ENCODE measurements at regions not wholly inside any gene's neighbourhood (a gene's known extent, or its start where the extent isn't known, plus 50 kb on each side); places are given as distances from the start of the nearest gene placed in this dataset.

GRCh38 chr2:198691236-198691635 lies 766.5 kb downstream of the SATB2 start:
- Mint-ChIP-seq H3K4me1 (no peaks in the 10 kb centered on the region), H3K36me3 (ENCODE audit: low read depth) (no peaks in the 10 kb centered on the region), H3K27me3 (no peaks in the 10 kb centered on the region), H3K27ac (no peak overlapping the region), H3K9me3 (no peaks in the 10 kb centered on the region), H3K4me3 (no peak overlapping the region)
- ATAC-seq, result no peak
- no peak for DNase-seq

GRCh38 chr2:198664321-198664720 lies 793.4 kb downstream of the SATB2 start:
- Mint-ChIP-seq H3K36me3 (ENCODE audit: low read depth) (no peaks in the 10 kb centered on the region), H3K4me1 (no peaks in the 10 kb centered on the region), H3K27me3 (no peaks in the 10 kb centered on the region), H3K27ac (no peak overlapping the region), H3K4me3 (no peak overlapping the region), H3K9me3 (peaks cover 10% of the 10 kb centered on the region)
- no peak for DNase-seq
- no peak for ATAC-seq

GRCh38 chr2:198662905-198663304 lies 794.8 kb downstream of the SATB2 start:
- Mint-ChIP-seq H3K4me3 (no peak overlapping the region), H3K9me3 (peaks cover 7% of the 10 kb centered on the region), H3K36me3 (ENCODE audit: low read depth) (no peaks in the 10 kb centered on the region), H3K27ac (no peak overlapping the region), H3K27me3 (no peaks in the 10 kb centered on the region), H3K4me1 (no peaks in the 10 kb centered on the region)
- DNase-seq (no peak), ATAC-seq (no peak)

- Mint-ChIP-seq H3K36me3 (ENCODE audit: low read depth) (no peaks in the 10 kb centered on the region), H3K27ac (no peak overlapping the region), H3K9me3 (peaks cover 6% of the 10 kb centered on the region), H3K4me3 (no peak overlapping the region), H3K27me3 (no peaks in the 10 kb centered on the region), H3K4me1 (no peaks in the 10 kb centered on the region)
- DNase-seq (no peak), ATAC-seq (no peak)
Observed at GRCh38 chr2:198660501-198660900, 797.2 kb downstream of the SATB2 start.

- no peak for DNase-seq
- Mint-ChIP-seq H3K36me3 (ENCODE audit: low read depth) (no peaks in the 10 kb centered on the region), H3K4me3 (no peak overlapping the region), H3K27ac (no peak overlapping the region), H3K27me3 (no peaks in the 10 kb centered on the region), H3K9me3 (no peaks in the 10 kb centered on the region), H3K4me1 (no peaks in the 10 kb centered on the region)
- ATAC-seq, result no peak
Observed at GRCh38 chr2:198659096-198659870, 798.5 kb downstream of the SATB2 start.

- no peaks in the 10 kb centered on the region for H3K9me3 Mint-ChIP-seq
- H3K27me3 Mint-ChIP-seq, result peaks cover 2% of the 10 kb centered on the region
- no peak for ATAC-seq
- no peaks in the 10 kb centered on the region for H3K36me3 Mint-ChIP-seq (ENCODE audit: low read depth)
- H3K4me3 Mint-ChIP-seq, result no peak overlapping the region
- DNase-seq, result no peak
- no peaks in the 10 kb centered on the region for H3K4me1 Mint-ChIP-seq
- H3K27ac Mint-ChIP-seq, result no peak overlapping the region
Observed at GRCh38 chr2:198657512-198658121, 800.1 kb downstream of the SATB2 start.

- H3K27ac Mint-ChIP-seq, result no peak overlapping the region
- no peak for ATAC-seq
- H3K36me3 Mint-ChIP-seq (ENCODE audit: low read depth), result no peaks in the 10 kb centered on the region
- H3K9me3 Mint-ChIP-seq, result no peaks in the 10 kb centered on the region
- H3K27me3 Mint-ChIP-seq, result peaks cover 2% of the 10 kb centered on the region
- DNase-seq, result no peak
- no peak overlapping the region for H3K4me3 Mint-ChIP-seq
- no peaks in the 10 kb centered on the region for H3K4me1 Mint-ChIP-seq
Observed at GRCh38 chr2:198656869-198657268, 800.9 kb downstream of the SATB2 start.

GRCh38 chr2:198654646-198655045 lies 803.1 kb downstream of the SATB2 start:
- DNase-seq (no peak), ATAC-seq (no peak)
- H3K4me1 Mint-ChIP-seq, result no peaks in the 10 kb centered on the region
- peaks cover 2% of the 10 kb centered on the region for H3K27me3 Mint-ChIP-seq
- H3K36me3 Mint-ChIP-seq (ENCODE audit: low read depth), result no peaks in the 10 kb centered on the region
- no peak overlapping the region for H3K27ac Mint-ChIP-seq
- H3K9me3 Mint-ChIP-seq, result no peaks in the 10 kb centered on the region
- H3K4me3 Mint-ChIP-seq, result no peak overlapping the region

GRCh38 chr2:198653311-198653710 lies 804.4 kb downstream of the SATB2 start:
- no peaks in the 10 kb centered on the region for H3K4me1 Mint-ChIP-seq
- H3K9me3 Mint-ChIP-seq, result no peaks in the 10 kb centered on the region
- H3K27ac Mint-ChIP-seq, result no peak overlapping the region
- no peaks in the 10 kb centered on the region for H3K36me3 Mint-ChIP-seq (ENCODE audit: low read depth)
- ATAC-seq (no peak), DNase-seq (no peak)
- peaks cover 2% of the 10 kb centered on the region for H3K27me3 Mint-ChIP-seq
- no peak overlapping the region for H3K4me3 Mint-ChIP-seq

- H3K27me3 Mint-ChIP-seq, result peaks cover 2% of the 10 kb centered on the region
- H3K4me1 Mint-ChIP-seq, result no peaks in the 10 kb centered on the region
- no peak for DNase-seq
- no peaks in the 10 kb centered on the region for H3K9me3 Mint-ChIP-seq
- no peak overlapping the region for H3K27ac Mint-ChIP-seq
- H3K4me3 Mint-ChIP-seq, result no peak overlapping the region
- ATAC-seq, result no peak
- no peaks in the 10 kb centered on the region for H3K36me3 Mint-ChIP-seq (ENCODE audit: low read depth)
Observed at GRCh38 chr2:198652461-198652860, 805.3 kb downstream of the SATB2 start.

GRCh38 chr2:198645816-198646215 lies 811.9 kb downstream of the SATB2 start:
- H3K36me3 Mint-ChIP-seq (ENCODE audit: low read depth), result no peaks in the 10 kb centered on the region
- no peak overlapping the region for H3K27ac Mint-ChIP-seq
- H3K4me1 Mint-ChIP-seq, result no peaks in the 10 kb centered on the region
- ATAC-seq (no peak), DNase-seq (no peak)
- no peaks in the 10 kb centered on the region for H3K27me3 Mint-ChIP-seq
- no peak overlapping the region for H3K4me3 Mint-ChIP-seq
- no peaks in the 10 kb centered on the region for H3K9me3 Mint-ChIP-seq

GRCh38 chr2:198641161-198641560 lies 816.6 kb downstream of the SATB2 start:
- DNase-seq, result no peak
- ATAC-seq, result no peak

GRCh38 chr2:198640463-198640862 lies 817.3 kb downstream of the SATB2 start:
- ATAC-seq (no peak), DNase-seq (no peak)
- Mint-ChIP-seq H3K36me3 (ENCODE audit: low read depth) (no peaks in the 10 kb centered on the region), H3K9me3 (no peaks in the 10 kb centered on the region), H3K4me3 (no peak overlapping the region), H3K27ac (no peak overlapping the region), H3K4me1 (no peaks in the 10 kb centered on the region), H3K27me3 (no peaks in the 10 kb centered on the region)

More at GRCh38 chr2:198641161-198641560, 816.6 kb downstream of the SATB2 start:
- Mint-ChIP-seq H3K4me1 (no peaks in the 10 kb centered on the region), H3K36me3 (ENCODE audit: low read depth) (no peaks in the 10 kb centered on the region), H3K9me3 (no peaks in the 10 kb centered on the region), H3K27me3 (no peaks in the 10 kb centered on the region), H3K4me3 (no peak overlapping the region), H3K27ac (no peak overlapping the region)

- H3K36me3 Mint-ChIP-seq (ENCODE audit: low read depth), result no peaks in the 10 kb centered on the region
- no peaks in the 10 kb centered on the region for H3K9me3 Mint-ChIP-seq
- DNase-seq, result no peak
- no peak for ATAC-seq
- no peak overlapping the region for H3K27ac Mint-ChIP-seq
- no peak overlapping the region for H3K4me3 Mint-ChIP-seq
- no peaks in the 10 kb centered on the region for H3K4me1 Mint-ChIP-seq
- no peaks in the 10 kb centered on the region for H3K27me3 Mint-ChIP-seq
Observed at GRCh38 chr2:198639580-198639979, 818.2 kb downstream of the SATB2 start.

- Mint-ChIP-seq H3K9me3 (no peaks in the 10 kb centered on the region), H3K27me3 (no peaks in the 10 kb centered on the region), H3K27ac (no peak overlapping the region), H3K4me3 (no peak overlapping the region), H3K4me1 (no peaks in the 10 kb centered on the region), H3K36me3 (ENCODE audit: low read depth) (no peaks in the 10 kb centered on the region)
- ATAC-seq (no peak), DNase-seq (no peak)
Observed at GRCh38 chr2:198638577-198638976, 819.2 kb downstream of the SATB2 start.
